Heart left ventricle (tissue), 16 donors: ENCODE measurements at regions not wholly inside any gene's neighbourhood (a gene's known extent, or its start where the extent isn't known, plus 50 kb on each side); places are given as distances from the start of the nearest gene placed in this dataset.
A peak's percentile ranks its signal among the peaks of the same experiment; 100 is the strongest.

Experiments
- ATAC-seq, 4 donors: fragments of 200-7000 bp; cut with Tn5 transposase; one replicate each; pipeline ENCODE4 v1.9.1; 2020 to 2022; ENCODE audit warnings: moderate library complexity in 4 of 4, mild to moderate bottlenecking in 3 of 4, moderate number of reproducible peaks in 1 of 4
- DNase-seq, 5 donors: peaks; one replicate each; pipeline ENCODE4 v3.0.0-alpha.2; 2020
- H3K27ac ChIP-seq, 12 donors: fragments of 200-600 bp; sonication (generic) in 4 of 12; one replicate each; pipeline versions ENCODE4 v1.5.0 to v1.8.0; 2016 to 2022; ENCODE audit warnings: mild to moderate bottlenecking in 2 of 12
- H3K27me3 ChIP-seq, 9 donors: fragments of 200-600 bp; sonication (generic) in 2 of 9; one replicate each; pipeline versions ENCODE4 v1.5.1 to v1.8.0; 2016 to 2022; ENCODE audit warnings: mild to moderate bottlenecking in 3 of 9
- H3K36me3 ChIP-seq, 9 donors: fragments of 200-600 bp; sonication (generic) in 2 of 9; one replicate each; pipeline versions ENCODE4 v1.5.0 to v1.8.0; 2018 to 2022; ENCODE audit warnings: mild to moderate bottlenecking in 2 of 9
- H3K4me1 ChIP-seq, 12 donors: fragments of 200-600 bp; sonication (generic) in 4 of 12; one replicate each; pipeline versions ENCODE4 v1.5.0 to v1.8.0; 2016 to 2022; ENCODE audit warnings: mild to moderate bottlenecking in 3 of 12
- H3K4me3 ChIP-seq, 12 donors: fragments of 200-600 bp; sonication (generic) in 4 of 12; one replicate each; pipeline versions ENCODE4 v1.5.0 to v1.8.0; 2017 to 2022; ENCODE audit warnings: mild to moderate bottlenecking in 9 of 12, moderate library complexity in 4 of 12
- H3K9me3 ChIP-seq, 12 donors: fragments of 200-600 bp; sonication (generic) in 4 of 12; one replicate each; pipeline versions ENCODE4 v1.5.0 to v1.8.0; 2016 to 2022; ENCODE audit warnings: mild to moderate bottlenecking in 1 of 12
- CTCF ChIP-seq, 12 donors: fragments of 200-600 bp; sonication (generic) in 4 of 12; IDR thresholded peaks; one replicate each; pipeline versions ENCODE4 v1.5.0 to v1.8.0; 2018 to 2022; ENCODE audit warnings: antibody characterized with exemption in 12 of 12, mild to moderate bottlenecking in 5 of 12
- POLR2A ChIP-seq, 2 donors: fragments of 450-650 bp; IDR thresholded peaks; one replicate each; pipeline ENCODE4 v1.6.1; 2017; ENCODE audit warnings: antibody characterized with exemption in 2 of 2, mild to moderate bottlenecking in 2 of 2, moderate library complexity in 2 of 2
- WGBS, 4 donors: extraction: QIAGEN DNeasy Blood & Tissue Kit in 2 of 4; methylation state at CpG; one replicate each; pipeline versions ENCODE4 v1.1.5 to v1.1.7; 2013 to 2018; 5-methylcytosine and 5-hydroxymethylcytosine counted together
- intact Hi-C, 10 donors: fragments of 100-400 bp; cut with DNase I; formaldehyde crosslinking; loops; one replicate each; pipeline versions ENCODE4 v1.11.1 to v1.14.2; 2022
- donor health status: ischemic (EF 13 %, LVEDD 7.1; RV severe dilation, severe dysfunction).
- donor health status: healthy with polysubstance abuse.
- donor health status: DM: no; HTN: yes; CAD: no.
- donor health status: DM: no; HTN: no; CAD: no.
- donor health status: ischemic (EF 25% LVEDD 6.9; RV normal size, moderate dysfunction).
- donor health status: ischemic (EF 25% LVEDD 5.7; RV mildly dilated, moderate dysfunction).
- donor health status: healthy.
- donor health status: DM: yes; HTN: yes; CAD: no.
- donor health status: ischemic (EF 35%, LVEDD 5.7; RV mildly dilated, moderate dysfunction).
- donor health status: nonischemic (EF 11% LVEDD 7.7; RV severe dilation, severe dysfunction).
- donor health status: DM: yes; HTN: yes; CAD: no.
- donor health status: PGD.
- donor health status: ischemic (EF 29% LVEDD 5.4; RV normal size, mild dysfunction).
- donor health status: nonischemic (EF 23%, LVEDD 6.1; RV moderate dilation, normal function).

- ATAC-seq (no peak), DNase-seq (no peak)
- Histone ChIP-seq H3K27ac (no peak overlapping the region), H3K27me3 (no peaks in the 10 kb centered on the region), H3K36me3 (no peaks in the 10 kb centered on the region), H3K9me3 (peaks cover 0 to 5% (median 0%) of the 10 kb centered on the region in 12 donors), H3K4me3 (no peak overlapping the region), H3K4me1 (no peaks in the 10 kb centered on the region)
- TF ChIP-seq POLR2A (IDR thresholded peaks at IDR 0.05): no peak
- intact Hi-C loops: no loop called here
- WGBS, 4 donors: 88 to 91% (median 89%) methylated on average over 19 of the region's 19 CpGs
Measured at GRCh38 chr5:3962113-3962512, 366.5 kb downstream of the IRX1 start.

- no peak for ATAC-seq
- Histone ChIP-seq H3K36me3 (no peaks in the 10 kb centered on the region), H3K27ac (no peak overlapping the region), H3K4me1 (no peaks in the 10 kb centered on the region), H3K27me3 (no peaks in the 10 kb centered on the region), H3K4me3 (no peak overlapping the region), H3K9me3 (peaks cover 0 to 18% (median under 1%) of the 10 kb centered on the region in 12 donors)
- TF ChIP-seq CTCF (IDR thresholded peaks at IDR 0.05) (no peak), POLR2A (IDR thresholded peaks at IDR 0.05) (no peak)
- intact Hi-C loops: no loop called here
- WGBS, 4 donors: 89 to 95% (median 93%) methylated on average over 1 of the region's 1 CpG
- DNase-seq: no peak
Measured at GRCh38 chr5:3963652-3964051, 368.0 kb downstream of the IRX1 start.

- no peak overlapping the region for H3K4me3 ChIP-seq
Measured at GRCh38 chr5:3980156-3980555, 384.5 kb downstream of the IRX1 start.

GRCh38 chr5:3987867-3988266 lies 392.2 kb downstream of the IRX1 start:
- peaks cover 0 to 12% (median 3%) of the 10 kb centered on the region in 12 donors for H3K9me3 ChIP-seq
- no peak for ATAC-seq
- no peak overlapping the region for H3K27ac ChIP-seq
- no peak overlapping the region for H3K4me3 ChIP-seq
- TF ChIP-seq POLR2A (IDR thresholded peaks at IDR 0.05) (no peak), CTCF (IDR thresholded peaks at IDR 0.05) (no peak)
- intact Hi-C loops: no loop called here
- H3K4me1 ChIP-seq: no peaks in the 10 kb centered on the region
- DNase-seq: no peak
- H3K36me3 ChIP-seq: no peaks in the 10 kb centered on the region
- 88 to 91% (median 89%) methylated on average over 4 of the region's 4 CpGs for WGBS, 4 donors
- no peaks in the 10 kb centered on the region for H3K27me3 ChIP-seq

More at GRCh38 chr5:3980156-3980555, 384.5 kb downstream of the IRX1 start:
- Histone ChIP-seq H3K36me3 (no peaks in the 10 kb centered on the region), H3K27me3 (no peaks in the 10 kb centered on the region), H3K9me3 (peaks cover 0 to 28% (median 10%) of the 10 kb centered on the region in 12 donors), H3K27ac (no peak overlapping the region), H3K4me1 (no peaks in the 10 kb centered on the region)
- 64 to 78% (median 72%) methylated on average over 6 of the region's 6 CpGs for WGBS, 4 donors
- intact Hi-C loops: no loop called here
- ATAC-seq (no peak), DNase-seq (no peak)
- no peak for TF ChIP-seq POLR2A (IDR thresholded peaks at IDR 0.05)
- no peak for TF ChIP-seq CTCF (IDR thresholded peaks at IDR 0.05)

- ATAC-seq: peak; percentile 61 to 86 (median 82)
- TF ChIP-seq POLR2A (IDR thresholded peaks at IDR 0.05): no peak
- TF ChIP-seq CTCF (IDR thresholded peaks at IDR 0.05): no peak
- H3K27me3 ChIP-seq: no peaks in the 10 kb centered on the region
- H3K4me1 ChIP-seq: peaks cover 0 to 30% (median 4%) of the 10 kb centered on the region in 12 donors
- intact Hi-C loops: no loop called here
- H3K27ac ChIP-seq: peak overlapping the region in 11 of 12 donors; percentile 17 to 73 (median 39)
- 42 to 63% (median 51%) methylated on average over 14 of the region's 14 CpGs for WGBS, 4 donors
- peaks cover 0 to 12% (median 3%) of the 10 kb centered on the region in 12 donors for H3K9me3 ChIP-seq
- H3K4me3 ChIP-seq: peak overlapping the region in 2 of 12 donors; percentile 1 to 14
- no peaks in the 10 kb centered on the region for H3K36me3 ChIP-seq
- peak; percentile 18 to 78 (median 46) for DNase-seq
Measured at GRCh38 chr5:3993856-3994473, 398.3 kb downstream of the IRX1 start.
